Ishikawa (cell line): ENCODE measurements at regions not wholly inside any gene's neighbourhood (a gene's known extent, or its start where the extent isn't known, plus 50 kb on each side); places are given as distances from the start of the nearest gene placed in this dataset.

Experiments
- CEBPB ChIP-seq: IDR thresholded peaks from 2 replicates; pipeline ENCODE4 v1.6.1; 2012
- CREB1 ChIP-seq: IDR thresholded peaks from 2 replicates; pipeline ENCODE4 v1.6.1; 2012; ENCODE audit warnings: low read depth
- EGR1 ChIP-seq: IDR thresholded peaks from 2 replicates; pipeline ENCODE4 v1.6.1; 2012
- EP300 ChIP-seq: IDR thresholded peaks from 2 replicates; pipeline ENCODE4 v1.6.1; 2012; ENCODE audit warnings: borderline replicate concordance
- FOXM1 ChIP-seq: IDR thresholded peaks from 2 replicates; pipeline ENCODE4 v1.6.1; 2012; ENCODE audit warnings: low read depth, borderline replicate concordance
- NFIC ChIP-seq: IDR thresholded peaks from 2 replicates; pipeline ENCODE4 v1.6.1; 2012
- RAD21 ChIP-seq: IDR thresholded peaks from 2 replicates; pipeline ENCODE4 v1.6.1; 2012; ENCODE audit warnings: low read depth
- TAF1 ChIP-seq: IDR thresholded peaks from 2 replicates; pipeline ENCODE4 v1.6.1; 2012; ENCODE audit warnings: low read depth, mild to moderate bottlenecking
- TCF12 ChIP-seq: IDR thresholded peaks from 2 replicates; pipeline ENCODE4 v1.6.1; 2012; ENCODE audit warnings: low read depth
- TEAD4 ChIP-seq: IDR thresholded peaks from 2 replicates; pipeline ENCODE4 v1.6.1; 2012
- YY1 ChIP-seq: IDR thresholded peaks from 2 replicates; pipeline ENCODE4 v1.6.1; 2012; ENCODE audit warnings: low read depth
- ZBTB7A ChIP-seq: IDR thresholded peaks from 2 replicates; pipeline ENCODE4 v1.6.1; 2012; ENCODE audit warnings: low read depth
- TF ChIP-seq, protein P1 (sequence below): IDR thresholded peaks from 2 replicates; pipeline ENCODE4 v1.6.1; 2012
- TF ChIP-seq, protein P2 (sequence below): IDR thresholded peaks from 2 replicates; pipeline ENCODE4 v1.6.1; 2012; ENCODE audit warnings: low read depth, mild to moderate bottlenecking
- TF ChIP-seq, protein P3 (sequence below): IDR thresholded peaks from 2 replicates; pipeline ENCODE4 v1.6.1; 2012

DNA sequence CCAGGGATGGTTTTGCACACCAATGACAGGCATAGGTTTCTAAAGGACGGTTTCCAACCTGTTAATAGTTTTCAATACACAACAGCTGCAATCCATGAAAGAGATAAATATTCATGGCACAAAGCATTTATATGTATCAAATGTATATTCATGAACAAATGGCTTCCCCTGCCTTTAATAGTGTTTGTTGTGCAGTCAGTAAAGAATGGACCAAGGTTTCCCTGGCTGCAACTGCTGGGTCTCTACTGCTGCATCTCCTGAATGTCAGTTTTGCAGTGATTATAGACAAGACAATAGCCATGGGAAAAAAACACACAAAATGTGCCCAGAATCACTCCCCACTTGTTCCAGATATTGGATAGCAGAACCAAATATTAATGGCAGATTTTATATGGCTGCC is 284.1 kb downstream of the BTG1 start:
- TF ChIP-seq CREB1, result no peak
- TF ChIP-seq EGR1, result no peak

DNA sequence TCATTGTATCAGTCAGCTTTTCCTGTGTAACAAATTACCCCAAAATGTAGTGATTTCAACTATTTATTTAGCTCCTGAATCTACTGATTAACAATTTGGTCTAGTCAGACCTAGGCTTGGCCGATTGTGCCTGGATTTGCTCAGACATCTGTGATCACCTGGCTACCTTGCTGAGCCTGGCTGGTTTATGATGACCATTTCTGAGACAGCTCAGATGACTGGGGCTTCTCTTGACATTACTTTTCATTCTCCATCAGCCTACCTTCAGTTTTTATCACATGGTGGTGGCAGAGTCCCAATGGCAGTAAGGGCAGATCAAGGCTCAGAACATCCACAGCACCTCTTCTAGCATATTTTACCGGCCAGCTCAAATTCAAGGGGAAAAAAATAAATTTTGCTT is 286.3 kb downstream of the BTG1 start:
- TF ChIP-seq TCF12, result no peak
- no peak for TF ChIP-seq CEBPB
- no peak for TF ChIP-seq NFIC
- TF ChIP-seq, protein P1, sequence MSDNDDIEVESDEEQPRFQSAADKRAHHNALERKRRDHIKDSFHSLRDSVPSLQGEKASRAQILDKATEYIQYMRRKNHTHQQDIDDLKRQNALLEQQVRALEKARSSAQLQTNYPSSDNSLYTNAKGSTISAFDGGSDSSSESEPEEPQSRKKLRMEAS, result no peak

DNA sequence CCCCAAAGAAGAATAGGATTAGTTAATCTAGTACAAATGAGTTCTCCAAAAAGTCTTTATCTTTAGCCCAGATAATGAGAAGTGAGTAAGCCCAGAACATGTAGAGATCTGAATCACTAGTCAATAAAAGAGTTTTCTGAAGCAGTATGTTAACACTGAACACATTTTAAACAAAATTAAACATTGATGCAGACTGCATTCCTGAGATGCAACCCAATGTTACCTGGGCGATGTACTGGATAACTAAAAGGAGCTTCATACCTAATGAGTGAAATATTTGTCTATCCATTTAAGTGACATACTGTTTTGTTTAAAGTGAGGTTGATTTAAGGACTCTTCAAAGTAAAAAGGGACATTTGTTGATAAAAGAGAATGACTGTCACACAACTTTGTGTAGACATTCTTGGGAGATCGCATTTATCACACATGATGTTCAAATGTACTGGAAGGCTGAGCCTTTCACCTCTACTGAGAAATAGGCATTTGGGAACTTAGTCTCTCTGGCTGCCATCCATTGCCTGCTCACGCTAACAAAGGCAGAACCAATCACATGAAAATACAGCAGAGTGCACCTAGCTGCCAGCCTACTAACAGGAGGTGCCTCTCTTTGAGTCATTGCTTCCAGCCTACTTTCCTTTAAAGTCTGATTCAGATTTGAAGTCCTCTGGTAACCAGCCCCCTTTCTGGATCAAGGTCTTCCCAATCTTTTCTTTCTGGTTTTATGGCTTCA is 287.7 kb downstream of the BTG1 start:
- TF ChIP-seq ZBTB7A (no peak), TEAD4 (no peak), EGR1 (no peak)

DNA sequence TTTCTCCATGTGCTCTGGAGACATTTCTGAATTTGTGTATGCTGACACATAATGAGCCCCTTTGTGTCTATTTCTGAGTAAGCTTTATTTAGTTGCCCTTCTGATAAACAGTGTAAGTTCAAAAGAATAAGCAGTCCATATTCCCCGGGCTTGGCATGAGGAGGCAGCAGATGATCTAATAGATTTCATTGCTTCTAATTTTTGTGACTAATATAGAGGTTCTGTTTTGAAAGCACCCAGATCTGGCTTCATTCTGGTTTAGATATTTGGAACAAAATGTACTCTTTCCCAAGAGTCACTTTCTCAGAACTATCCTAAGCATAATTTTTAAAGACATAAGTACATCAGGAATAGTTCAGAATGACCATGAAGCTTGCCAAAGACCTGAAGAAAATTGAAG is 290.9 kb downstream of the BTG1 start:
- TF ChIP-seq CREB1 (no peak), TAF1 (no peak), ZBTB7A (no peak), NFIC (no peak)
- TF ChIP-seq, protein P2, sequence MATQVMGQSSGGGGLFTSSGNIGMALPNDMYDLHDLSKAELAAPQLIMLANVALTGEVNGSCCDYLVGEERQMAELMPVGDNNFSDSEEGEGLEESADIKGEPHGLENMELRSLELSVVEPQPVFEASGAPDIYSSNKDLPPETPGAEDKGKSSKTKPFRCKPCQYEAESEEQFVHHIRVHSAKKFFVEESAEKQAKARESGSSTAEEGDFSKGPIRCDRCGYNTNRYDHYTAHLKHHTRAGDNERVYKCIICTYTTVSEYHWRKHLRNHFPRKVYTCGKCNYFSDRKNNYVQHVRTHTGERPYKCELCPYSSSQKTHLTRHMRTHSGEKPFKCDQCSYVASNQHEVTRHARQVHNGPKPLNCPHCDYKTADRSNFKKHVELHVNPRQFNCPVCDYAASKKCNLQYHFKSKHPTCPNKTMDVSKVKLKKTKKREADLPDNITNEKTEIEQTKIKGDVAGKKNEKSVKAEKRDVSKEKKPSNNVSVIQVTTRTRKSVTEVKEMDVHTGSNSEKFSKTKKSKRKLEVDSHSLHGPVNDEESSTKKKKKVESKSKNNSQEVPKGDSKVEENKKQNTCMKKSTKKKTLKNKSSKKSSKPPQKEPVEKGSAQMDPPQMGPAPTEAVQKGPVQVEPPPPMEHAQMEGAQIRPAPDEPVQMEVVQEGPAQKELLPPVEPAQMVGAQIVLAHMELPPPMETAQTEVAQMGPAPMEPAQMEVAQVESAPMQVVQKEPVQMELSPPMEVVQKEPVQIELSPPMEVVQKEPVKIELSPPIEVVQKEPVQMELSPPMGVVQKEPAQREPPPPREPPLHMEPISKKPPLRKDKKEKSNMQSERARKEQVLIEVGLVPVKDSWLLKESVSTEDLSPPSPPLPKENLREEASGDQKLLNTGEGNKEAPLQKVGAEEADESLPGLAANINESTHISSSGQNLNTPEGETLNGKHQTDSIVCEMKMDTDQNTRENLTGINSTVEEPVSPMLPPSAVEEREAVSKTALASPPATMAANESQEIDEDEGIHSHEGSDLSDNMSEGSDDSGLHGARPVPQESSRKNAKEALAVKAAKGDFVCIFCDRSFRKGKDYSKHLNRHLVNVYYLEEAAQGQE, result no peak

DNA sequence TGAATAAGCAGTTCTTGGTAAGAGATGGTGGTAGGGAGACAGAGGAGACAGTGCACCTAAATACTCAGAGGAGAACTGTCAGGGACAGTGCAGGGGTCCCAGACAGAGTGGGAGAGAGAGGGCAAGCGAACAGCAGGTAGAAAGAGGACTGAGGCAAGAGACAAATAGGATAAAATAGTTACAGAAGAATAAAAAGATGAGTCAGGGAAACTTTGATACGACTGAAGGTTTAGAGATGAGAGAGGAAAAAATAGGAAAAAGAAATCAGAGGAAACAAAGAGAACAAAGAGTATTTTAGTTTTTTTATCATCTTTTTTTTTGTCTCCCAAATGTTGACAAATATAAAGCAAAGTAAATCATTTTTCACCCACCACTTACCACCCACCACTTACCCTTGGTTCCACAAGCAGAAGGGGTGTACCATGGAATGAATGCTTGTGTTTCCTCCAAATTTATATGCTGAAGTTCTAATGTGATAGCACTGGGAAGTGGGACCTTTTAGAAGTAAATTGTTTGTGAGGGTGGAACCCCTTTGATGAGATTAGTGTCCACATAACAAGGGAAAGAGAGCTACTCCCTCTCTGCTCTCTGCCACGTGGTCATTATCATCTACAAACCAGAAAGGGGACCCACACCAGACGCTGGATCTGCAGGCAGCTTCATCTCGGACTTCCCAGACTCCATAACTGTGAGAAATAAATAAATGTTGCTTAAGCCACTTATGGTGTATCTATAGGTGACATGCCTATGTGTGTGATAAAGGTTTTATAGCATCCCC is 292.1 kb downstream of the BTG1 start:
- TF ChIP-seq TAF1 (no peak), FOXM1 (no peak), CEBPB (no peak), CREB1 (no peak), TCF12 (no peak)
- TF ChIP-seq, protein P3, sequence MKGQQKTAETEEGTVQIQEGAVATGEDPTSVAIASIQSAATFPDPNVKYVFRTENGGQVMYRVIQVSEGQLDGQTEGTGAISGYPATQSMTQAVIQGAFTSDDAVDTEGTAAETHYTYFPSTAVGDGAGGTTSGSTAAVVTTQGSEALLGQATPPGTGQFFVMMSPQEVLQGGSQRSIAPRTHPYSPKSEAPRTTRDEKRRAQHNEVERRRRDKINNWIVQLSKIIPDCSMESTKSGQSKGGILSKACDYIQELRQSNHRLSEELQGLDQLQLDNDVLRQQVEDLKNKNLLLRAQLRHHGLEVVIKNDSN, result no peak

DNA sequence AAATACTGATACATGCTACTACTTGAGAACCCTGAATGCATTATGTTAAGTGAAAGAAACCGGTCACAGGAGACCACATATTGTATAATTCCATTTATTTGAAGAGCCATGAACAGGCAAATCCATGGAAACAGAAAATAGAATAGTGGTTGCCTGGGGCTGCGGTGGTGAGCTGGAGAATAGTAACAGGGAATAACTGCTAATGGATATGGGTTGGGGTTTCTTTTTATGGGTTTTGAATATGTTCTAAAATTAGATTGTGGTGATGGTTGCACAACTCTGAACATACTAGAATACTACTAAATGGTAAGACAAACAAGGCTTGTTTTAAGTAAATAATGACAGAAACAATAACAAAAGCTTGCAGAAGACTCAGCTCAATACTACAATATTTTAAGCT is 293.0 kb downstream of the BTG1 start:
- TF ChIP-seq CREB1, result no peak
- TF ChIP-seq ZBTB7A, result no peak
- no peak for TF ChIP-seq CEBPB
- TF ChIP-seq FOXM1, result no peak
- TF ChIP-seq, protein P1, result no peak
- TF ChIP-seq TCF12, result no peak
- TF ChIP-seq YY1, result no peak
- TF ChIP-seq, protein P2, result no peak

DNA sequence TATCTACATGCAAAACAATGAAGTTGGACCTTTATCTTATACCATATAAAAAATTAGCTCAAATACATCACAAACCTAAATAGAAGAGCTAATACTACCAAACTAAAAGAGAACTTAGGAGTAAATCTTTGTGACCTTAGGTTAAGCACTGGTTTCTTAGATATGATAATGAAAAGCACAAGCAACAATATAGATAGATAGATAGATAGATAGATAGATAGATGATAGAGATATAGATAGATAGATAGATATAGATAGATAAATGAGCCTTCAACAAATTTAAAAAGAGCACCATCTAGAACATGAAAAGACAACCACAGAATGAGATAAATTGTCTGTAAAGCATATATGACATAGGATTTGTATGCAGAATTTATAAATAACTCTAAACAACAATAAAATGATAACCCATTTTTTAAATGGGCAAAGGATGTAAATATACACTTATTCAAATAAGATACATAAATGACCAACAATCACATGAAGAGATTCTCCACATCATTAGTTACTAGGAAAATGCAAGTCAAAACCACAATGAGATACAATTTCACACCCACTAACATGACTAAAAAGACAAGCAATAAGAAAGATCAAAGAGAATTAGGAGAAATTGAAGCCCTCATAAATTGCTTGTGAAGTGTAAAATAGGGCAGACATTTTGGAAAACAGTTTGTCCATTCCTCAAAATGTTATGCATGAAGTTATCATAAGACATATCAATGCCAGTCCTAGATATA is 293.7 kb downstream of the BTG1 start:
- no peak for TF ChIP-seq EP300
- TF ChIP-seq RAD21, result no peak
- no peak for TF ChIP-seq CEBPB
- TF ChIP-seq, protein P3, result no peak
- no peak for TF ChIP-seq TEAD4
- TF ChIP-seq NFIC, result no peak
- no peak for TF ChIP-seq EGR1
- TF ChIP-seq ZBTB7A, result no peak
- TF ChIP-seq, protein P2, result no peak
- no peak for TF ChIP-seq YY1
- no peak for TF ChIP-seq CREB1
- TF ChIP-seq TAF1, result no peak
- TF ChIP-seq TCF12, result no peak
- no peak for TF ChIP-seq FOXM1
- TF ChIP-seq, protein P1, result no peak
